ENCODE measurements at regions not wholly inside any gene's neighbourhood (a gene's known extent, or its start where the extent isn't known, plus 50 kb on each side); places are given as distances from the start of the nearest gene placed in this dataset.
A peak's percentile ranks its signal among the peaks of the same experiment; 100 is the strongest.

- DNase-seq: peak; percentile 40
Measured at GRCh38 chr7:121447911-121448300, 51.8 kb upstream of the FAM3C start.

GRCh38 chr7:121447243-121447910 is 51.3 kb upstream of the FAM3C start:
- DNase-seq: peak; percentile 80

GRCh38 chr7:121446526-121446925 is 50.4 kb upstream of the FAM3C start:
- DNase-seq: no peak

Data from hindlimb muscle (tissue), 1 donor.